MM.1S (cell line): ENCODE measurements at regions not wholly inside any gene's neighbourhood (a gene's known extent, or its start where the extent isn't known, plus 50 kb on each side); places are given as distances from the start of the nearest gene placed in this dataset.

Experiments
- EZH2 ChIP-seq: fragments of 300-600 bp; sonication (generic); optimal IDR thresholded peaks from 2 replicates; pipeline ENCODE3; 2017; ENCODE audit warnings: low read depth, mild to moderate bottlenecking, antibody characterized with exemption, low read length, mixed read lengths
- TF ChIP-seq, protein P1 (sequence below): fragments of 300-600 bp; sonication (generic); IDR thresholded peaks from 2 replicates; pipeline ENCODE4 v1.5.1; 2016; ENCODE audit warnings: antibody characterized with exemption, low read length, mixed read lengths

DNA sequence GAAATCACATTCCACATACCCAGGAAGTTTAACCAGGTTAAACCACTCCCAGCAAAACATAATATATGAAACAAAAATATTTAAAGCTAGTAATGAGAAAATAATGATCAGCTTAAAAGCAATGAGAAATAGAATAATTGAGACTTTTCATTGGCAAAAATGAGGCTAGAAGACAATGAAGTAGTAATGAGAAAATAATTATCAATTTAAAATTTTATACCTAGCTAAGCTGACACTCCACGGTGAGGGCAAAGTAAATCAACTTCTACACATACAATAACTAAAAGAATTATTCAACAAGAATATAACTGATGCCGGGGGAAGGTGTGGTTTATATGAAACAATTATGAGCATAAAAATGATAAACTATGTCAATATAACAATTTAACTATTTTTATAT is 82.2 kb upstream of the TES start:
- TF ChIP-seq, protein P1, sequence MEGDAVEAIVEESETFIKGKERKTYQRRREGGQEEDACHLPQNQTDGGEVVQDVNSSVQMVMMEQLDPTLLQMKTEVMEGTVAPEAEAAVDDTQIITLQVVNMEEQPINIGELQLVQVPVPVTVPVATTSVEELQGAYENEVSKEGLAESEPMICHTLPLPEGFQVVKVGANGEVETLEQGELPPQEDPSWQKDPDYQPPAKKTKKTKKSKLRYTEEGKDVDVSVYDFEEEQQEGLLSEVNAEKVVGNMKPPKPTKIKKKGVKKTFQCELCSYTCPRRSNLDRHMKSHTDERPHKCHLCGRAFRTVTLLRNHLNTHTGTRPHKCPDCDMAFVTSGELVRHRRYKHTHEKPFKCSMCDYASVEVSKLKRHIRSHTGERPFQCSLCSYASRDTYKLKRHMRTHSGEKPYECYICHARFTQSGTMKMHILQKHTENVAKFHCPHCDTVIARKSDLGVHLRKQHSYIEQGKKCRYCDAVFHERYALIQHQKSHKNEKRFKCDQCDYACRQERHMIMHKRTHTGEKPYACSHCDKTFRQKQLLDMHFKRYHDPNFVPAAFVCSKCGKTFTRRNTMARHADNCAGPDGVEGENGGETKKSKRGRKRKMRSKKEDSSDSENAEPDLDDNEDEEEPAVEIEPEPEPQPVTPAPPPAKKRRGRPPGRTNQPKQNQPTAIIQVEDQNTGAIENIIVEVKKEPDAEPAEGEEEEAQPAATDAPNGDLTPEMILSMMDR, result no peak
- no peak for TF ChIP-seq EZH2
